ENCODE measurements at regions not wholly inside any gene's neighbourhood (a gene's known extent, or its start where the extent isn't known, plus 50 kb on each side); places are given as distances from the start of the nearest gene placed in this dataset.

GRCh38 chr16:24427840-24428239 lies 111.5 kb upstream of the RBBP6 start:
- WGBS (ENCODE audit: insufficient coverage), result no CpG with 5 or more reads among the region's 2 CpGs
- no peak overlapping the region for H3K4me3 Mint-ChIP-seq

GRCh38 chr16:24428756-24429155 lies 110.6 kb upstream of the RBBP6 start:
- Histone ChIP-seq H3K9ac (ENCODE audit: low read length) (no peak overlapping the region), H3K36me3 (replicated peaks in 1 of 2; ENCODE audit: control extremely low read depth in 1 of 2, control insufficient read depth in 1 of 2, extremely low read depth in 1 of 2, insufficient read depth in 2 of 2, low read length in 1 of 2) (no peaks in the 10 kb centered on the region), H3K4me2 (replicated peaks; ENCODE audit: low read depth, low read length, poor library complexity, severe bottlenecking) (no peak overlapping the region), H3K27me3 (replicated peaks in 1 of 4; ENCODE audit: control extremely low read depth in 1 of 4, control insufficient read depth in 3 of 4, insufficient read depth in 4 of 4, low read length in 3 of 4) (peaks cover 0 to 4% (median 1%) of the 10 kb centered on the region in 4 experiments), H3K4me1 (ENCODE audit: control insufficient read depth in 2 of 2, insufficient read depth in 2 of 2, low read length in 2 of 2) (no peaks in the 10 kb centered on the region), H2AFZ (ENCODE audit: insufficient read depth, low read depth, low read length, poor library complexity, severe bottlenecking) (no peak overlapping the region), H3K79me2 (ENCODE audit: control insufficient read depth, insufficient read depth, low read length) (no peaks in the 10 kb centered on the region), H3K9me3 (ENCODE audit: control extremely low read depth in 1 of 3, control insufficient read depth in 2 of 3, insufficient read depth in 1 of 3, low read length in 2 of 3) (no peaks in the 10 kb centered on the region), H4K20me1 (ENCODE audit: control insufficient read depth, insufficient read depth, low read length, poor library complexity, severe bottlenecking) (no peaks in the 10 kb centered on the region), H3K4me3 (ENCODE audit: control extremely low read depth in 1 of 5, extremely low read depth in 1 of 5, insufficient read depth in 1 of 5, low read depth in 2 of 5, low read length in 4 of 5) (no peak overlapping the region), H3K27ac (ENCODE audit: low read length in 2 of 2) (no peak overlapping the region)
- intact Hi-C loops (cut with micrococcal nuclease), result no loop called here
- H3K27me3 Mint-ChIP-seq, result peaks cover 41% of the 10 kb centered on the region
- no peak for TF ChIP-seq EZH2 (IDR thresholded peaks at IDR 0.05; ENCODE audit: borderline replicate concordance, insufficient read depth, low read depth, low read length, poor library complexity, severe bottlenecking)
- no peak for TF ChIP-seq CTCF (IDR thresholded peaks at IDR 0.05)
- no peak overlapping the region for H3K4me3 Mint-ChIP-seq
- POLR2A ChIA-PET, result no interaction called here
- 40% methylated on average over 1 of the region's 2 CpGs for WGBS (ENCODE audit: insufficient coverage)
- no peaks in the 10 kb centered on the region for H3K9me3 Mint-ChIP-seq (ENCODE audit: insufficient read depth)
- no peak for ATAC-seq (ENCODE audit: low read depth)
- DNase-seq, result no peak
- H3K4me1 Mint-ChIP-seq, result no peaks in the 10 kb centered on the region
- CTCF ChIA-PET, result interaction anchor here (0.6 kb wide), 1 partner anchor 725 kb away, joined by 3 read pairs; no protein-coding TSS in a partner anchor
- H3K27ac Mint-ChIP-seq, result no peak overlapping the region

More at GRCh38 chr16:24427840-24428239, 111.5 kb upstream of the RBBP6 start:
- Histone ChIP-seq H3K79me2 (ENCODE audit: control insufficient read depth, insufficient read depth, low read length) (no peaks in the 10 kb centered on the region), H3K9me3 (ENCODE audit: control extremely low read depth in 1 of 3, control insufficient read depth in 2 of 3, insufficient read depth in 1 of 3, low read length in 2 of 3) (no peaks in the 10 kb centered on the region), H3K27ac (ENCODE audit: low read length in 2 of 2) (no peak overlapping the region), H3K4me3 (ENCODE audit: control extremely low read depth in 1 of 5, extremely low read depth in 1 of 5, insufficient read depth in 1 of 5, low read depth in 2 of 5, low read length in 4 of 5) (no peak overlapping the region), H2AFZ (ENCODE audit: insufficient read depth, low read depth, low read length, poor library complexity, severe bottlenecking) (no peak overlapping the region), H3K9ac (ENCODE audit: low read length) (no peak overlapping the region), H4K20me1 (ENCODE audit: control insufficient read depth, insufficient read depth, low read length, poor library complexity, severe bottlenecking) (no peaks in the 10 kb centered on the region), H3K27me3 (replicated peaks in 1 of 4; ENCODE audit: control extremely low read depth in 1 of 4, control insufficient read depth in 3 of 4, insufficient read depth in 4 of 4, low read length in 3 of 4) (peaks cover 0 to 4% (median 0%) of the 10 kb centered on the region in 4 experiments), H3K4me2 (replicated peaks; ENCODE audit: low read depth, low read length, poor library complexity, severe bottlenecking) (no peak overlapping the region), H3K4me1 (ENCODE audit: control insufficient read depth in 2 of 2, insufficient read depth in 2 of 2, low read length in 2 of 2) (no peaks in the 10 kb centered on the region), H3K36me3 (replicated peaks in 1 of 2; ENCODE audit: control extremely low read depth in 1 of 2, control insufficient read depth in 1 of 2, extremely low read depth in 1 of 2, insufficient read depth in 2 of 2, low read length in 1 of 2) (no peaks in the 10 kb centered on the region)
- no peak for ATAC-seq (ENCODE audit: low read depth)
- TF ChIP-seq EZH2 (IDR thresholded peaks at IDR 0.05; ENCODE audit: borderline replicate concordance, insufficient read depth, low read depth, low read length, poor library complexity, severe bottlenecking) (no peak), CTCF (IDR thresholded peaks at IDR 0.05) (no peak)
- Mint-ChIP-seq H3K27ac (no peak overlapping the region), H3K9me3 (ENCODE audit: insufficient read depth) (no peaks in the 10 kb centered on the region), H3K27me3 (peaks cover 32% of the 10 kb centered on the region), H3K4me1 (no peaks in the 10 kb centered on the region)
- ChIA-PET POLR2A (no interaction called here), CTCF (no interaction called here)
- intact Hi-C loops (cut with micrococcal nuclease), result no loop called here
- DNase-seq, result no peak
